CD4-positive, alpha-beta memory T cell (primary cell): ENCODE measurements at regions not wholly inside any gene's neighbourhood (a gene's known extent, or its start where the extent isn't known, plus 50 kb on each side); places are given as distances from the start of the nearest gene placed in this dataset.
A peak's percentile ranks its signal among the peaks of the same experiment; 100 is the strongest.

ENCODE experiments used
- CTCF ChIA-PET: fragments of 350-600 bp; sonication (Branson Sonifier 250); formaldehyde crosslinking; loops from one replicate; lab custom pipeline; 2021; ENCODE audit warnings: inconsistent platforms; ENCODE audit not compliant: partially characterized antibody; lab: Charles Lee
- POLR2A ChIA-PET: fragments of 350-600 bp; sonication (Branson Sonifier 250); formaldehyde crosslinking; loops from one replicate; lab custom pipeline; 2021; ENCODE audit not compliant: partially characterized antibody; lab: Charles Lee
- DNase-seq, 5 donors: peaks; one replicate each; pipeline versions ENCODE4 v3.0.0 to v3.0.0-alpha.2; 2020 to 2022; ENCODE audit warnings: mixed read lengths in 1 of 5
- H3K27ac ChIP-seq: one replicate; pipeline ENCODE4 v1.7.0; 2013; ENCODE audit warnings: low read depth, low read length
- H3K27me3 ChIP-seq: 2 replicates; pipeline ENCODE4 v1.7.0; 2013; ENCODE audit warnings: mild to moderate bottlenecking, low read length, moderate library complexity; ENCODE audit not compliant: insufficient read depth
- H3K36me3 ChIP-seq: 2 replicates; pipeline ENCODE4 v1.7.0; 2013; ENCODE audit warnings: mild to moderate bottlenecking, low read length, moderate library complexity; ENCODE audit not compliant: insufficient read depth
- H3K4me1 ChIP-seq: 2 replicates; pipeline ENCODE4 v1.7.0; 2013; ENCODE audit warnings: mild to moderate bottlenecking, low read length, moderate library complexity; ENCODE audit not compliant: insufficient read depth
- H3K4me3 ChIP-seq, 2 donors: one replicate each; pipeline ENCODE4 v1.7.0; 2013; ENCODE audit warnings: low read length in 2 of 2, mild to moderate bottlenecking in 1 of 2
- H3K9me3 ChIP-seq, 2 donors: one replicate each; pipeline ENCODE4 v1.7.0; 2013; ENCODE audit warnings: low read length in 2 of 2, control low read depth in 1 of 2; ENCODE audit not compliant: control insufficient read depth in 1 of 2
- H3K27ac Mint-ChIP-seq, 7 donors: one replicate each; pipeline ENCODE4 v1.8.0; 2020 to 2021; ENCODE audit warnings: mixed read lengths in 7 of 7, mild to moderate bottlenecking in 6 of 7, inconsistent platforms in 3 of 7, moderate library complexity in 3 of 7
- H3K27me3 Mint-ChIP-seq, 2 donors: one replicate each; pipeline ENCODE4 v1.8.0; 2020 to 2021; ENCODE audit warnings: mixed read lengths in 2 of 2
- H3K36me3 Mint-ChIP-seq, 2 donors: one replicate each; pipeline ENCODE4 v1.8.0; 2020 to 2021; ENCODE audit warnings: mixed read lengths in 2 of 2, inconsistent platforms in 1 of 2, mild to moderate bottlenecking in 1 of 2
- H3K4me1 Mint-ChIP-seq, 4 donors: one replicate each; pipeline ENCODE4 v1.8.0; 2020 to 2021; ENCODE audit warnings: mixed read lengths in 4 of 4, mild to moderate bottlenecking in 1 of 4
- H3K4me3 Mint-ChIP-seq, 8 donors: one replicate each; pipeline ENCODE4 v1.8.0; 2020 to 2021; ENCODE audit warnings: mixed read lengths in 8 of 8, mild to moderate bottlenecking in 7 of 8, moderate library complexity in 6 of 8, inconsistent platforms in 3 of 8
- H3K9me3 Mint-ChIP-seq, 8 donors: one replicate each; pipeline ENCODE4 v1.8.0; 2020 to 2021; ENCODE audit warnings: mixed read lengths in 8 of 8, mild to moderate bottlenecking in 5 of 8, inconsistent platforms in 3 of 8, moderate library complexity in 1 of 8
- intact Hi-C: fragments of 100-400 bp; cut with micrococcal nuclease; formaldehyde crosslinking; loops from one replicate; pipeline ENCODE4 v1.15.1; 2023

DNA sequence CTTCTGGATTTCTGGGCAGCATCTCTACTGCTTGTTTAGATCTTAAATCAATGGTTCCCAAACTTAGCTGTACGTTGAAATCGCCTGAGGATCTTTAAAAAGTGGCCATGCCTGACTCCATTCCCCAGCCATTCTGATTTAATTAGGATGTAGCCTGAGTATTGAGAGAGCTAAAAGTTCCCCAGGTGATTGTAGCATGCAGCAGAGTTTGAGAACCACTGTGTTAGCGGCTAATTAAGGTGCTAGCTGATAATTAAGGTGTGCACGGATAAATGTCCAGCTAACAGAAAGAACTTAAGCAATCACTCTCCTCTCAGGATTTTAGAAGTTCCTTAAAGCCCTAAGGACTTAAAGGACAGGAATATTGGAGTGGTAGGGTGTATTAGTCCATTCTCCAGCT lies 89.1 kb downstream of the NMUR2 start:
- H3K9me3 Mint-ChIP-seq, result peaks cover 0 to 4% (median 0%) of the 10 kb centered on the region in 8 donors
- H3K27me3 Mint-ChIP-seq, result peaks cover 3% of the 10 kb centered on the region in 2 donors
- no peaks in the 10 kb centered on the region for H3K36me3 ChIP-seq
- intact Hi-C loops, result no loop called here
- no peak overlapping the region for H3K4me3 Mint-ChIP-seq
- H3K9me3 ChIP-seq, result no peaks in the 10 kb centered on the region
- no peak overlapping the region for H3K27ac ChIP-seq
- CTCF ChIA-PET, result no interaction called here
- no peak overlapping the region for H3K4me3 ChIP-seq
- no peaks in the 10 kb centered on the region for H3K4me1 ChIP-seq
- H3K4me1 Mint-ChIP-seq, result no peaks in the 10 kb centered on the region
- no peaks in the 10 kb centered on the region for H3K36me3 Mint-ChIP-seq
- H3K27me3 ChIP-seq, result no peaks in the 10 kb centered on the region
- no peak overlapping the region for H3K27ac Mint-ChIP-seq
- POLR2A ChIA-PET, result no interaction called here
- no peak for DNase-seq

GRCh38 chr5:152314196-152314829 lies 90.8 kb downstream of the NMUR2 start:
- POLR2A ChIA-PET, result no interaction called here
- Mint-ChIP-seq H3K27me3 (peaks cover 3% of the 10 kb centered on the region in 2 donors), H3K9me3 (peaks cover 0 to 4% (median 0%) of the 10 kb centered on the region in 8 donors), H3K4me1 (no peaks in the 10 kb centered on the region), H3K36me3 (no peaks in the 10 kb centered on the region), H3K4me3 (no peak overlapping the region), H3K27ac (no peak overlapping the region)
- no peak for DNase-seq
- CTCF ChIA-PET, result interaction anchor here (0.6 to 0.7 kb wide), 2 partner anchors 60 to 67 kb away, joined by 3 to 4 read pairs; no protein-coding TSS in a partner anchor
- H3K4me1 ChIP-seq, result no peaks in the 10 kb centered on the region
- H3K27ac ChIP-seq, result no peak overlapping the region
- no peaks in the 10 kb centered on the region for H3K9me3 ChIP-seq
- no peaks in the 10 kb centered on the region for H3K36me3 ChIP-seq
- no peaks in the 10 kb centered on the region for H3K27me3 ChIP-seq
- intact Hi-C loops, result no loop called here
- no peak overlapping the region for H3K4me3 ChIP-seq

DNA sequence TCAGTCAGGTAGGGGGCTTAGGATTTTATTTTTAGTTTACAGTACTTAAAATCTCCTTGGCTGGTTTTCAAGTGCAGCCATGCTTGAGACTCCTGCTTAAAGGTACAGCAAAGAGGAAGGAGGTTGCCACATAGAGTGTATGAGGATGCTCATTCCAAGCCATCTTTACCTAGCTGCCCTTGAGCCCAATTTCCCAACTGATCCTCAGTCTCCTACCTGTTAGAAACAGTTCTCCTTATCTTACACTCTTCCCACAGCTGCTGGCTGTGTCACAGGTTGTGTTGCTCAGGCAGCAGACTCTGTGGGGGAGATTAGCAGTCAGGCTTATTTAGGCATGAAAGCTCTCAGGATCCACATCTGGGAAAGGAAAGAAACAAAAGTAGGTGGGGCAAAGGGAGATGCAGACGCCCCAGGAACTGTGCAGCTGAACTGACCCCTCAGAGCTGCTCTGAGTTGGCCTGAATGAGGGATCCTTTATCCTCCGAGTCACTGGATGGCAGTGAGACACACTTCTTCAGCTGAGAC lies 95.1 kb downstream of the NMUR2 start:
- Histone ChIP-seq H3K27ac (no peak overlapping the region), H3K36me3 (no peaks in the 10 kb centered on the region), H3K9me3 (no peaks in the 10 kb centered on the region), H3K4me1 (no peaks in the 10 kb centered on the region), H3K27me3 (no peaks in the 10 kb centered on the region), H3K4me3 (no peak overlapping the region)
- DNase-seq, result no peak
- Mint-ChIP-seq H3K9me3 (peaks cover 0 to 4% (median 0%) of the 10 kb centered on the region in 8 donors), H3K36me3 (no peaks in the 10 kb centered on the region), H3K27ac (no peak overlapping the region), H3K4me1 (no peaks in the 10 kb centered on the region), H3K4me3 (no peak overlapping the region), H3K27me3 (peaks cover 1 to 3% of the 10 kb centered on the region in 2 donors)
- CTCF ChIA-PET, result no interaction called here
- POLR2A ChIA-PET, result no interaction called here
- intact Hi-C loops, result no loop called here

GRCh38 chr5:152306386-152306785 lies 98.7 kb downstream of the NMUR2 start:
- no peaks in the 10 kb centered on the region for H3K4me1 Mint-ChIP-seq
- H3K4me3 Mint-ChIP-seq, result no peak overlapping the region
- intact Hi-C loops, result no loop called here
- H3K4me3 ChIP-seq, result no peak overlapping the region
- H3K9me3 Mint-ChIP-seq, result peaks cover 0 to 4% (median 0%) of the 10 kb centered on the region in 8 donors
- H3K27ac Mint-ChIP-seq, result no peak overlapping the region
- H3K36me3 Mint-ChIP-seq, result no peaks in the 10 kb centered on the region
- CTCF ChIA-PET, result no interaction called here
- POLR2A ChIA-PET, result no interaction called here
- no peaks in the 10 kb centered on the region for H3K27me3 ChIP-seq
- H3K27me3 Mint-ChIP-seq, result peaks cover 0 to 1% of the 10 kb centered on the region in 2 donors
- no peak for DNase-seq
- H3K9me3 ChIP-seq, result no peaks in the 10 kb centered on the region
- H3K27ac ChIP-seq, result no peak overlapping the region
- no peaks in the 10 kb centered on the region for H3K4me1 ChIP-seq
- no peaks in the 10 kb centered on the region for H3K36me3 ChIP-seq

GRCh38 chr5:152305525-152305924 lies 99.6 kb downstream of the NMUR2 start:
- Histone ChIP-seq H3K27ac (no peak overlapping the region), H3K4me1 (no peaks in the 10 kb centered on the region), H3K9me3 (no peaks in the 10 kb centered on the region), H3K4me3 (no peak overlapping the region), H3K36me3 (no peaks in the 10 kb centered on the region), H3K27me3 (no peaks in the 10 kb centered on the region)
- H3K27ac Mint-ChIP-seq, result no peak overlapping the region
- ChIA-PET CTCF (interaction anchor here (0.8 kb wide), 1 partner anchor 44 kb away, joined by 3 read pairs; no protein-coding TSS in a partner anchor), POLR2A (no interaction called here)
- no peak overlapping the region for H3K4me3 Mint-ChIP-seq
- H3K4me1 Mint-ChIP-seq, result no peaks in the 10 kb centered on the region
- H3K9me3 Mint-ChIP-seq, result no peaks in the 10 kb centered on the region
- no peaks in the 10 kb centered on the region for H3K27me3 Mint-ChIP-seq
- intact Hi-C loops, result no loop called here
- DNase-seq, result no peak
- no peaks in the 10 kb centered on the region for H3K36me3 Mint-ChIP-seq

- Histone ChIP-seq H3K4me1 (no peaks in the 10 kb centered on the region), H3K27me3 (no peaks in the 10 kb centered on the region), H3K36me3 (no peaks in the 10 kb centered on the region), H3K9me3 (no peaks in the 10 kb centered on the region), H3K4me3 (no peak overlapping the region), H3K27ac (no peak overlapping the region)
- Mint-ChIP-seq H3K36me3 (no peaks in the 10 kb centered on the region), H3K27me3 (no peaks in the 10 kb centered on the region), H3K4me1 (no peaks in the 10 kb centered on the region), H3K4me3 (no peak overlapping the region), H3K27ac (peak overlapping the region in 1 of 7 donors; percentile 31), H3K9me3 (no peaks in the 10 kb centered on the region)
- intact Hi-C loops, result no loop called here
- ChIA-PET POLR2A (no interaction called here), CTCF (no interaction called here)
- DNase-seq, result no peak
Measured at GRCh38 chr5:152303841-152304240, 101.2 kb downstream of the NMUR2 start.

DNA sequence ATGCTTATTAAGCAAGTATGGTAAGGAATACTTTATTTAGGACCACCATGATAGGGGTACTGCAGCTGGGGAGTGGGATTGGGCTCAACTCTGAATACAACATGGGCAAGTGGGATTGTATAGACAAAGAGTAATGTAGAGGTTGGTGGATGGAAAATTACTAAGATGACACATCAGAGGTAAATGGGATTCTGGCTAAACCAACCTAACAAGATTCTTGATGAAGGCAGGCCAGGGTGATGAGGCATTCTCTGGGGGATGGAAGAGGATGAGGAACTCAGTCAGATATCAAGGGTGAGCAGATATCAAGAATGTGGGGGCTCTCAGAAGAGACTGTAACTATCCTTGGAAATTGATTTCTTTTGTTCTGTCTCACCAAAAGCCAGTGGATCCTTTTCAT lies 107.2 kb downstream of the NMUR2 start:
- H3K36me3 ChIP-seq, result no peaks in the 10 kb centered on the region
- Mint-ChIP-seq H3K36me3 (no peaks in the 10 kb centered on the region), H3K9me3 (peaks cover 0 to 2% (median 0%) of the 10 kb centered on the region in 8 donors), H3K27ac (no peak overlapping the region), H3K27me3 (no peaks in the 10 kb centered on the region), H3K4me3 (no peak overlapping the region), H3K4me1 (no peaks in the 10 kb centered on the region)
- no peaks in the 10 kb centered on the region for H3K4me1 ChIP-seq
- no peaks in the 10 kb centered on the region for H3K9me3 ChIP-seq
- H3K4me3 ChIP-seq, result no peak overlapping the region
- H3K27ac ChIP-seq, result no peak overlapping the region
- H3K27me3 ChIP-seq, result no peaks in the 10 kb centered on the region
- DNase-seq, result no peak
- ChIA-PET POLR2A (no interaction called here), CTCF (no interaction called here)
- intact Hi-C loops, result no loop called here
